ENCODE measurements at regions not wholly inside any gene's neighbourhood (a gene's known extent, or its start where the extent isn't known, plus 50 kb on each side); places are given as distances from the start of the nearest gene placed in this dataset.
A peak's percentile ranks its signal among the peaks of the same experiment; 100 is the strongest.

DNA sequence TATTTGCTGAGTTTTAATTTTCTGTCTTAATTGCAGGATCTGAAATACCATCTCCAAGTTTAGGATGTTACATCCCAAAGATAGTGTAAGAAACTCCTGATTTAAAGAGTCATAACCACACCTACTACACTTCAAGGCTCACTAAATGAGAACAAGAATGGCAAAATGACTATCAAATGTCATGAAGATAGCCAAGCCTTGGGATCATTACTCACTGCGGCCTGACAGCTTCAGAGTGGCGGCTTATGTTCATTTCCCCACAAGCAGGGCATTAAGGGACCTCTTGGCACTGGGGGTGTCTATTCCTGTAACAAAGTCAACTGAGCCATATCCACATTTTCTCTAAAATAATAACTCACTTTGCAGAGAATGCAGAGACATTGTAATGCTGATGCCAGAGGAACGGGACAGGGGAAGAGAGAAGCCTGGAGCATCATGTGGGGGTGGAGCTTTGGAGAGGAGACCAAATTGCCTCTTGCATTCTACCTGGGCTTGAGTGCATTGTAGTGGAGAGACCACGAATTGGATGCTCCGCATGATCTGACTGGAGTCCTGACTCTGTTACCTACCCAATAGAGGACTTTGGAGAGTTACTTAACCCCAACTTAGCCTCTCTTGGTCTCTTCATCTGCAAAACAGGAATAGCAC lies 219.2 kb downstream of the OPA1 start:
- TF ChIP-seq, protein P1, sequence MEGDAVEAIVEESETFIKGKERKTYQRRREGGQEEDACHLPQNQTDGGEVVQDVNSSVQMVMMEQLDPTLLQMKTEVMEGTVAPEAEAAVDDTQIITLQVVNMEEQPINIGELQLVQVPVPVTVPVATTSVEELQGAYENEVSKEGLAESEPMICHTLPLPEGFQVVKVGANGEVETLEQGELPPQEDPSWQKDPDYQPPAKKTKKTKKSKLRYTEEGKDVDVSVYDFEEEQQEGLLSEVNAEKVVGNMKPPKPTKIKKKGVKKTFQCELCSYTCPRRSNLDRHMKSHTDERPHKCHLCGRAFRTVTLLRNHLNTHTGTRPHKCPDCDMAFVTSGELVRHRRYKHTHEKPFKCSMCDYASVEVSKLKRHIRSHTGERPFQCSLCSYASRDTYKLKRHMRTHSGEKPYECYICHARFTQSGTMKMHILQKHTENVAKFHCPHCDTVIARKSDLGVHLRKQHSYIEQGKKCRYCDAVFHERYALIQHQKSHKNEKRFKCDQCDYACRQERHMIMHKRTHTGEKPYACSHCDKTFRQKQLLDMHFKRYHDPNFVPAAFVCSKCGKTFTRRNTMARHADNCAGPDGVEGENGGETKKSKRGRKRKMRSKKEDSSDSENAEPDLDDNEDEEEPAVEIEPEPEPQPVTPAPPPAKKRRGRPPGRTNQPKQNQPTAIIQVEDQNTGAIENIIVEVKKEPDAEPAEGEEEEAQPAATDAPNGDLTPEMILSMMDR (IDR thresholded peaks at IDR 0.05; ENCODE audit: low read depth, low read length, poor library complexity, severe bottlenecking), result no peak
- no peak for TF ChIP-seq EZH2phosphoT487 (IDR thresholded peaks at IDR 0.05; ENCODE audit: borderline replicate concordance, low read length)
- H3K27ac ChIP-seq (ENCODE audit: low read depth, low read length), result no peak overlapping the region
- no peaks in the 10 kb centered on the region for H4K20me1 ChIP-seq (ENCODE audit: control insufficient read depth, insufficient read depth, low read depth, low read length)
- H3K4me3 ChIP-seq (ENCODE audit: low read length), result 0 out of 2 replicates have a peak overlapping the region, but pooled peaks have one; percentile 23
- peak overlapping the region; percentile 56; the same call in 1 of the 2 replicates for H3K4me2 ChIP-seq (ENCODE audit: low read length)
- H3K9me3 ChIP-seq (ENCODE audit: control insufficient read depth, insufficient read depth, low read length), result no peaks in the 10 kb centered on the region
- no peaks in the 10 kb centered on the region for H3F3A ChIP-seq (ENCODE audit: control insufficient read depth, insufficient read depth)
- H3K9me2 ChIP-seq (replicated peaks; ENCODE audit: control insufficient read depth, low read length), result no peaks in the 10 kb centered on the region
- no peaks in the 10 kb centered on the region for H3K36me3 ChIP-seq (ENCODE audit: control insufficient read depth, low read length)
- no peaks in the 10 kb centered on the region for H3K79me2 ChIP-seq (ENCODE audit: control insufficient read depth, low read length)
- H3K4me1 ChIP-seq (ENCODE audit: control insufficient read depth, low read length), result peaks cover 19% of the 10 kb centered on the region
- no peaks in the 10 kb centered on the region for H3K27me3 ChIP-seq (ENCODE audit: control insufficient read depth, low read length)

- H3K36me3 ChIP-seq (ENCODE audit: control insufficient read depth, low read length), result no peaks in the 10 kb centered on the region
- H3K27ac ChIP-seq (ENCODE audit: low read depth, low read length), result no peak overlapping the region
- H3K4me2 ChIP-seq (ENCODE audit: low read length), result peak overlapping the region; percentile 56
- 0 out of 2 replicates have a peak overlapping the region, but pooled peaks have one; percentile 23 for H3K4me3 ChIP-seq (ENCODE audit: low read length)
- peaks cover 19% of the 10 kb centered on the region for H3K4me1 ChIP-seq (ENCODE audit: control insufficient read depth, low read length)
- no peaks in the 10 kb centered on the region for H3F3A ChIP-seq (ENCODE audit: control insufficient read depth, insufficient read depth)
- no peaks in the 10 kb centered on the region for H3K9me2 ChIP-seq (replicated peaks; ENCODE audit: control insufficient read depth, low read length)
- H3K9me3 ChIP-seq (ENCODE audit: control insufficient read depth, insufficient read depth, low read length), result no peaks in the 10 kb centered on the region
- TF ChIP-seq, protein P1 (IDR thresholded peaks at IDR 0.05; ENCODE audit: low read depth, low read length, poor library complexity, severe bottlenecking), result no peak
- TF ChIP-seq EZH2phosphoT487 (IDR thresholded peaks at IDR 0.05; ENCODE audit: borderline replicate concordance, low read length), result no peak
- no peaks in the 10 kb centered on the region for H3K79me2 ChIP-seq (ENCODE audit: control insufficient read depth, low read length)
- no peaks in the 10 kb centered on the region for H3K27me3 ChIP-seq (ENCODE audit: control insufficient read depth, low read length)
- no peaks in the 10 kb centered on the region for H4K20me1 ChIP-seq (ENCODE audit: control insufficient read depth, insufficient read depth, low read depth, low read length)
Observed at GRCh38 chr3:193812791-193813500, 219.9 kb downstream of the OPA1 start.

DNA sequence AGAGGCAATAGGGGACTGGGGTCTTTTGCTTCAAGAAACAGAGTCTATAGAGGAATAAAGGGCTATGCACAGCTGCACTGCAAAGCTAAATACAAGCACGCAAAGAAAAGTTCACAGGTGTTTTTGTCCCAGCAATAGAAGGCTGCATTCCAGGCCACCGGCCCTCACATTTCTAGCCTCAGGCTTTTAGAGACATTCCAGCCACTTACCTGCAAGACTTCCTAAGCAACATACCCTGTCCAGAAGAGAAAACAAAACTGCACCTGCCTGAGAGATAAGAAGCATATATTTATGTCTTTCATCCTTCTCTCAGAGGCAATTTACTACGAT lies 220.5 kb downstream of the OPA1 start:
- Histone ChIP-seq H3K4me3 (ENCODE audit: low read length) (0 out of 2 replicates have a peak overlapping the region, but pooled peaks have one; percentile 23), H3K4me2 (ENCODE audit: low read length) (peak overlapping the region; percentile 56), H4K20me1 (ENCODE audit: control insufficient read depth, insufficient read depth, low read depth, low read length) (no peaks in the 10 kb centered on the region), H3F3A (ENCODE audit: control insufficient read depth, insufficient read depth) (no peaks in the 10 kb centered on the region), H3K9me3 (ENCODE audit: control insufficient read depth, insufficient read depth, low read length) (no peaks in the 10 kb centered on the region), H3K27ac (ENCODE audit: low read depth, low read length) (no peak overlapping the region), H3K79me2 (ENCODE audit: control insufficient read depth, low read length) (no peaks in the 10 kb centered on the region), H3K36me3 (ENCODE audit: control insufficient read depth, low read length) (no peaks in the 10 kb centered on the region), H3K27me3 (ENCODE audit: control insufficient read depth, low read length) (no peaks in the 10 kb centered on the region), H3K9me2 (replicated peaks; ENCODE audit: control insufficient read depth, low read length) (no peaks in the 10 kb centered on the region), H3K4me1 (ENCODE audit: control insufficient read depth, low read length) (peaks cover 19% of the 10 kb centered on the region)
- TF ChIP-seq EZH2phosphoT487 (IDR thresholded peaks at IDR 0.05; ENCODE audit: borderline replicate concordance, low read length), result no peak
- TF ChIP-seq, protein P1 (IDR thresholded peaks at IDR 0.05; ENCODE audit: low read depth, low read length, poor library complexity, severe bottlenecking), result no peak
